ENCODE measurements at regions not wholly inside any gene's neighbourhood (a gene's known extent, or its start where the extent isn't known, plus 50 kb on each side); places are given as distances from the start of the nearest gene placed in this dataset.

- Histone ChIP-seq H3K9me3 (no peaks in the 10 kb centered on the region), H3K27me3 (no peaks in the 10 kb centered on the region), H3K27ac (replicated peaks in 1 of 4) (no peak overlapping the region), H3K36me3 (no peaks in the 10 kb centered on the region), H3K4me1 (peaks cover 0 to 6% (median 2%) of the 10 kb centered on the region in 4 donors), H3K4me3 (no peak overlapping the region)
- 93% methylated on average over 7 of the region's 7 CpGs for WGBS
- DNase-seq (ENCODE audit: extremely low spot score) = no peak
- no peak for TF ChIP-seq POLR2AphosphoS5 (IDR thresholded peaks at IDR 0.05)
- no peak for TF ChIP-seq POLR2A (IDR thresholded peaks at IDR 0.05; ENCODE audit: low read depth)
- TF ChIP-seq, protein P1, sequence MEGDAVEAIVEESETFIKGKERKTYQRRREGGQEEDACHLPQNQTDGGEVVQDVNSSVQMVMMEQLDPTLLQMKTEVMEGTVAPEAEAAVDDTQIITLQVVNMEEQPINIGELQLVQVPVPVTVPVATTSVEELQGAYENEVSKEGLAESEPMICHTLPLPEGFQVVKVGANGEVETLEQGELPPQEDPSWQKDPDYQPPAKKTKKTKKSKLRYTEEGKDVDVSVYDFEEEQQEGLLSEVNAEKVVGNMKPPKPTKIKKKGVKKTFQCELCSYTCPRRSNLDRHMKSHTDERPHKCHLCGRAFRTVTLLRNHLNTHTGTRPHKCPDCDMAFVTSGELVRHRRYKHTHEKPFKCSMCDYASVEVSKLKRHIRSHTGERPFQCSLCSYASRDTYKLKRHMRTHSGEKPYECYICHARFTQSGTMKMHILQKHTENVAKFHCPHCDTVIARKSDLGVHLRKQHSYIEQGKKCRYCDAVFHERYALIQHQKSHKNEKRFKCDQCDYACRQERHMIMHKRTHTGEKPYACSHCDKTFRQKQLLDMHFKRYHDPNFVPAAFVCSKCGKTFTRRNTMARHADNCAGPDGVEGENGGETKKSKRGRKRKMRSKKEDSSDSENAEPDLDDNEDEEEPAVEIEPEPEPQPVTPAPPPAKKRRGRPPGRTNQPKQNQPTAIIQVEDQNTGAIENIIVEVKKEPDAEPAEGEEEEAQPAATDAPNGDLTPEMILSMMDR (IDR thresholded peaks at IDR 0.05) = no peak
- no peak for TF ChIP-seq EP300 (IDR thresholded peaks at IDR 0.05)
- intact Hi-C loops (cut with DNase I) = no loop called here
Observed at GRCh38 chr3:72217570-72217969, 432.6 kb upstream of the PROK2 start.

- no peak for DNase-seq (ENCODE audit: extremely low spot score)
- WGBS = 76% methylated on average over 11 of the region's 11 CpGs
- Histone ChIP-seq H3K36me3 (no peaks in the 10 kb centered on the region), H3K4me3 (no peak overlapping the region), H3K27me3 (no peaks in the 10 kb centered on the region), H3K4me1 (peaks cover 0 to 5% (median 0%) of the 10 kb centered on the region in 4 donors), H3K9me3 (no peaks in the 10 kb centered on the region), H3K27ac (replicated peaks in 1 of 4) (no peak overlapping the region)
- intact Hi-C loops (cut with DNase I) = no loop called here
- TF ChIP-seq POLR2A (IDR thresholded peaks at IDR 0.05; ENCODE audit: low read depth) (no peak), EP300 (IDR thresholded peaks at IDR 0.05) (no peak), POLR2AphosphoS5 (IDR thresholded peaks at IDR 0.05) (no peak)
- TF ChIP-seq, protein P1 (IDR thresholded peaks at IDR 0.05) = no peak
Observed at GRCh38 chr3:72214066-72214951, 429.4 kb upstream of the PROK2 start.

DNA sequence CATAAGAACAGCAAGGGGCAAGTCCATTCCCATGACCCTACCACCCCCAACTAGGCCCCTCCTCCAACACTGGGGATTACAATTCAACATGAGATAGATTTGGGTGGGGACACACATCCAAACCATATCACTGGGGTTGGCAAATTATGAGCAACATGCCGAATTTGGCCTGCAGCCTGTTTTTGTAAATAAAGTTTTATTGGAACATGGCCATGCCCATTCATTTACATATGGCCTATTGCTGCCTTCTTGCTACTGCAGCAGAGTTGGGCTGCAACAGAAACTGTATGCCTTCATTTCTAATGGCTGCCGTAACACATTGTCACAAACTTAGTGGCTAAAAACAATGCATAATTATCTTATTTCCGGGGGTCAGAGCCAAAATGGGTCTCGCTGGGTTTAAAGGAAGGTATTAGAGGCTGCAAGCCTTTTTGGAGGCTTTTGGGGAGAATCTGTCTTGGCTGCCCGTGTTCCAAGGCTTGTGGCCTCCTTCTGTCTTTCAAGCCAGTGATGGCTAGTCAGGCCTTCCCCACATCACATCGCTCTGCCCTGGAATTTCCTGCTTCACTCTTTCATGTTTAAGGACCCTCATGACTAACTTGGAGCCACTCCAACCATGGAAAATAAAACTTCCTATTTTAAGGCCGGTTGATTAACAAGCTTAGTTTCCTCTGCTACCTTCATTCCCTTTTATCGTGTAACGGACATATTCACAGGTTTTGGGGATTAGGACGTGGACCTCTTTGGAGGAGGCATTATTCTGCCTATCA lies 428.5 kb upstream of the PROK2 start:
- no peak overlapping the region for H3K4me3 ChIP-seq
- intact Hi-C loops (cut with DNase I) = no loop called here
- no peak for DNase-seq (ENCODE audit: extremely low spot score)
- no peaks in the 10 kb centered on the region for H3K27me3 ChIP-seq
- WGBS = 75% methylated on average over 10 of the region's 10 CpGs
- H3K4me1 ChIP-seq = peaks cover 0 to 5% (median 0%) of the 10 kb centered on the region in 4 donors
- no peaks in the 10 kb centered on the region for H3K9me3 ChIP-seq
- H3K27ac ChIP-seq (replicated peaks in 1 of 4) = no peak overlapping the region
- TF ChIP-seq, protein P1 (IDR thresholded peaks at IDR 0.05) = no peak
- TF ChIP-seq POLR2AphosphoS5 (IDR thresholded peaks at IDR 0.05) = no peak
- no peak for TF ChIP-seq EP300 (IDR thresholded peaks at IDR 0.05)
- TF ChIP-seq POLR2A (IDR thresholded peaks at IDR 0.05; ENCODE audit: low read depth) = no peak
- H3K36me3 ChIP-seq = no peaks in the 10 kb centered on the region

DNA sequence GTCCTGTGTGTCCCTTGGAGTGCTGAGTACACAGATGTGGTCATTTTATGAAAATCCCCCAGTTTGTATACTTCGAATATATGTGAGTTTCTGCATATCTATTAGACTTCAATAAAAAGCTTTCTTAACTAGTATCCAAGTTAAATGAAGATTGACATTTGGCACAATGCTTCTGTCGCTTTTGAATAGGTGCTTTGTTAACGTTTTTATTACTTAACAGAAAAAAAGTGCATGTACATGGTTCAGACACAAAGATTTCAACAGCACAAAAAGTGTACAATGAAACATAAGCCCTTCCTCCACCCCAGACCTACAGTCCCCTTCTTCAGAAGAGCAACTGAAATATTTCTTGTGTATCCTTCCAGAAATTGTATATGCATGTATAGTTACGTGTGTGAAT lies 427.4 kb upstream of the PROK2 start:
- Histone ChIP-seq H3K36me3 (no peaks in the 10 kb centered on the region), H3K27ac (replicated peaks in 1 of 4) (no peak overlapping the region), H3K4me3 (no peak overlapping the region), H3K4me1 (peaks cover 0 to 5% (median 0%) of the 10 kb centered on the region in 4 donors), H3K27me3 (no peaks in the 10 kb centered on the region), H3K9me3 (no peaks in the 10 kb centered on the region)
- DNase-seq (ENCODE audit: extremely low spot score) = no peak
- WGBS = 86% methylated on average over 4 of the region's 4 CpGs
- no peak for TF ChIP-seq POLR2AphosphoS5 (IDR thresholded peaks at IDR 0.05)
- TF ChIP-seq EP300 (IDR thresholded peaks at IDR 0.05) = no peak
- TF ChIP-seq, protein P1 (IDR thresholded peaks at IDR 0.05) = no peak
- no peak for TF ChIP-seq POLR2A (IDR thresholded peaks at IDR 0.05; ENCODE audit: low read depth)
- intact Hi-C loops (cut with DNase I) = no loop called here

Measured in esophagus muscularis mucosa (tissue), 4 donors.